PC-9 (cell line): ENCODE measurements at regions not wholly inside any gene's neighbourhood (a gene's known extent, or its start where the extent isn't known, plus 50 kb on each side); places are given as distances from the start of the nearest gene placed in this dataset.

Experiments
- BruUV-seq: library from RNA; stranded (reverse); fragments of 400-500 nt; replicated peaks from 2 replicates; lab custom pipeline; 2021; lab: Mats Ljungman, UMichigan
- CTCF ChIA-PET: fragments of 300-600 bp; sonication (Branson Sonifier 250); formaldehyde crosslinking; loops from one replicate; lab custom pipeline; 2022; ENCODE audit warnings: antibody characterized with exemption; lab: Charles Lee
- POLR2A ChIA-PET: fragments of 300-600 bp; sonication (Branson Sonifier 250); formaldehyde crosslinking; loops from one replicate; lab custom pipeline; 2022; ENCODE audit warnings: antibody characterized with exemption; ENCODE audit not compliant: unreplicated experiment; lab: Charles Lee
- DNase-seq, 2 experiments: peaks; one replicate each; pipeline versions ENCODE4 v3.0.0 to v3.0.0-alpha.2; 2015 to 2022; ENCODE audit warnings: mixed read lengths in 1 of 2
- H2AFZ ChIP-seq: fragments of 200-600 bp; sonication (generic); 2 replicates; pipeline ENCODE4 v1.8.1; 2017; ENCODE audit warnings: antibody characterized with exemption
- H3F3A ChIP-seq: fragments of 200-600 bp; sonication (generic); 2 replicates; pipeline ENCODE4 v1.8.1; 2017; ENCODE audit warnings: antibody characterized with exemption, mild to moderate bottlenecking, low read depth; ENCODE audit not compliant: insufficient read depth
- H3K27ac ChIP-seq: fragments of 200-600 bp; sonication (generic); 2 replicates; pipeline ENCODE4 v1.6.1; 2016; ENCODE audit warnings: mixed run types
- H3K27me3 ChIP-seq: fragments of 200-600 bp; sonication (generic); 2 replicates; pipeline ENCODE4 v1.6.1; 2016; ENCODE audit warnings: low read depth, mixed run types; ENCODE audit not compliant: insufficient read depth
- H3K36me3 ChIP-seq: fragments of 200-600 bp; sonication (generic); 2 replicates; pipeline ENCODE4 v1.6.1; 2016; ENCODE audit warnings: low read depth, mixed run types
- H3K4me1 ChIP-seq: fragments of 200-600 bp; sonication (generic); replicated peaks from 2 replicates; pipeline ENCODE4 v1.6.1; 2016; ENCODE audit warnings: mixed run types; ENCODE audit not compliant: insufficient read depth
- H3K4me2 ChIP-seq: fragments of 200-600 bp; sonication (generic); 2 replicates; pipeline ENCODE4 v1.6.1; 2017; ENCODE audit warnings: mixed run types
- H3K4me3 ChIP-seq: fragments of 200-600 bp; sonication (generic); 2 replicates; pipeline ENCODE4 v1.6.1; 2016; ENCODE audit warnings: mixed run types
- H3K79me2 ChIP-seq: fragments of 200-600 bp; sonication (generic); 2 replicates; pipeline ENCODE4 v1.6.1; 2017; ENCODE audit warnings: low read depth, mixed run types
- H3K9me2 ChIP-seq: fragments of 200-600 bp; sonication (generic); 2 replicates; pipeline ENCODE4 v1.8.1; 2017; ENCODE audit warnings: mild to moderate bottlenecking; ENCODE audit not compliant: insufficient read depth
- H3K9me3 ChIP-seq: fragments of 200-600 bp; sonication (generic); 2 replicates; pipeline ENCODE4 v1.8.1; 2016; ENCODE audit warnings: low read depth; ENCODE audit not compliant: insufficient read depth
- H4K20me1 ChIP-seq: fragments of 200-600 bp; sonication (generic); 2 replicates; pipeline ENCODE4 v1.8.1; 2017; ENCODE audit not compliant: insufficient read depth
- EZH2 ChIP-seq: fragments of 200-600 bp; sonication (generic); IDR thresholded peaks from 2 replicates; pipeline ENCODE4 v1.8.0; 2017; ENCODE audit warnings: antibody characterized with exemption, low read depth
- intact Hi-C: fragments of 100-400 bp; cut with micrococcal nuclease; formaldehyde crosslinking; loops from one replicate; pipeline ENCODE4 v1.10.0; 2022; ENCODE audit not compliant: unreplicated experiment
- TF ChIP-seq, protein P1 (sequence below): fragments of 200-600 bp; sonication (generic); conservative IDR thresholded peaks from 2 replicates; pipeline ENCODE4 v1.6.1; 2017; ENCODE audit warnings: mixed run types, antibody characterized with exemption, mild to moderate bottlenecking, moderate library complexity

DNA sequence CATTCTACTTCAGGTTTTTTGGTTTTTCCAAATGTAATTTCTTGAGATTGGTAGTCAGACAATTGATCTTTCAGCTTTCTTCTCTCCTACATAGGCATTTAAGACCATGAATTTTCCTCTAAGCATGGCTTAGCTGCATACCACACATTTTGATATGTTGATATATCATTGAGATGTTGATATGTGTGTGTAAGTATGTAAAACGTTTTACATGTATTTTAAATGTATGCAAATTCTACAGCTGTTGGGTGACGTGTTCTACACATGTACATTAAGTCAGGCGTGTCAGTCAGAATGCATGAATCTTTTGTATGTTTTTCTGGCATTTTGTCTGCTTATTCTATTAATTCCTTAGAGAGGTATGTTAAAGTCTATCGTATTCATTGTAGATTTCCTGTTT lies 228.2 kb downstream of the CDH26 start:
- H3K27me3 ChIP-seq: peaks cover 83% of the 10 kb centered on the region
- ChIA-PET CTCF (no interaction called here), POLR2A (no interaction called here)
- no TSS peak for BruUV-seq
- H3K79me2 ChIP-seq: no peaks in the 10 kb centered on the region
- no peaks in the 10 kb centered on the region for H3K9me2 ChIP-seq
- H3K4me3 ChIP-seq: no peak overlapping the region
- no peak overlapping the region for H3K4me2 ChIP-seq
- no peaks in the 10 kb centered on the region for H3K36me3 ChIP-seq
- intact Hi-C loops: no loop called here
- no peaks in the 10 kb centered on the region for H3K4me1 ChIP-seq
- H2AFZ ChIP-seq: no peak overlapping the region
- no peaks in the 10 kb centered on the region for H3K9me3 ChIP-seq
- TF ChIP-seq EZH2: no peak
- TF ChIP-seq, protein P1, sequence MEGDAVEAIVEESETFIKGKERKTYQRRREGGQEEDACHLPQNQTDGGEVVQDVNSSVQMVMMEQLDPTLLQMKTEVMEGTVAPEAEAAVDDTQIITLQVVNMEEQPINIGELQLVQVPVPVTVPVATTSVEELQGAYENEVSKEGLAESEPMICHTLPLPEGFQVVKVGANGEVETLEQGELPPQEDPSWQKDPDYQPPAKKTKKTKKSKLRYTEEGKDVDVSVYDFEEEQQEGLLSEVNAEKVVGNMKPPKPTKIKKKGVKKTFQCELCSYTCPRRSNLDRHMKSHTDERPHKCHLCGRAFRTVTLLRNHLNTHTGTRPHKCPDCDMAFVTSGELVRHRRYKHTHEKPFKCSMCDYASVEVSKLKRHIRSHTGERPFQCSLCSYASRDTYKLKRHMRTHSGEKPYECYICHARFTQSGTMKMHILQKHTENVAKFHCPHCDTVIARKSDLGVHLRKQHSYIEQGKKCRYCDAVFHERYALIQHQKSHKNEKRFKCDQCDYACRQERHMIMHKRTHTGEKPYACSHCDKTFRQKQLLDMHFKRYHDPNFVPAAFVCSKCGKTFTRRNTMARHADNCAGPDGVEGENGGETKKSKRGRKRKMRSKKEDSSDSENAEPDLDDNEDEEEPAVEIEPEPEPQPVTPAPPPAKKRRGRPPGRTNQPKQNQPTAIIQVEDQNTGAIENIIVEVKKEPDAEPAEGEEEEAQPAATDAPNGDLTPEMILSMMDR: no peak
- H3K27ac ChIP-seq: no peak overlapping the region
- H3F3A ChIP-seq: no peaks in the 10 kb centered on the region
- H4K20me1 ChIP-seq: no peaks in the 10 kb centered on the region
- DNase-seq: no peak

DNA sequence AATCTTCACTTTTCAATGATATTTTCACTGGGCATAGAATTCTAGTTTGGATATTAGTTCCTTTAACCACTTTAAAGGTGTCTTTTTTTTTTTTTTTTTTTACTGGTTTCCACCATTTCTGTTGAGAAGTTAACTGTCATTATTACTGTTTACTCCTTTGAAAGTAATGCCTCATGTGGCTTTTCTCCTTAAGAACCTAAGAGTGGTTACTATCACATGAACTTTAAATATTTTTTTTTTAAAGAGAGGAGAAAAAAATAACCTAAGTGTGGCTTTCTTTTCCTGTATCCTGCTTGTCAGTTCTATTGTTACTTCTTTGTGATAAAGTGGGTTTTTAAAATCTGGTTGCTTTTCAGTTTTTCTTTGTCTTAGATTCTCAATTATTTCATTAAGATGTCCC lies 229.5 kb downstream of the CDH26 start:
- intact Hi-C loops: no loop called here
- no peak overlapping the region for H3K4me2 ChIP-seq
- no peak for DNase-seq
- BruUV-seq: no TSS peak
- H2AFZ ChIP-seq: no peak overlapping the region
- no peaks in the 10 kb centered on the region for H3K79me2 ChIP-seq
- no peak overlapping the region for H3K4me3 ChIP-seq
- CTCF ChIA-PET: no interaction called here
- H3K9me3 ChIP-seq: no peaks in the 10 kb centered on the region
- no peaks in the 10 kb centered on the region for H3F3A ChIP-seq
- H3K27me3 ChIP-seq: peaks cover 76% of the 10 kb centered on the region
- H3K27ac ChIP-seq: no peak overlapping the region
- no peak for TF ChIP-seq EZH2
- TF ChIP-seq, protein P1: no peak
- no peaks in the 10 kb centered on the region for H3K36me3 ChIP-seq
- H3K4me1 ChIP-seq: no peaks in the 10 kb centered on the region
- H4K20me1 ChIP-seq: no peaks in the 10 kb centered on the region
- H3K9me2 ChIP-seq: no peaks in the 10 kb centered on the region
- POLR2A ChIA-PET: no interaction called here

DNA sequence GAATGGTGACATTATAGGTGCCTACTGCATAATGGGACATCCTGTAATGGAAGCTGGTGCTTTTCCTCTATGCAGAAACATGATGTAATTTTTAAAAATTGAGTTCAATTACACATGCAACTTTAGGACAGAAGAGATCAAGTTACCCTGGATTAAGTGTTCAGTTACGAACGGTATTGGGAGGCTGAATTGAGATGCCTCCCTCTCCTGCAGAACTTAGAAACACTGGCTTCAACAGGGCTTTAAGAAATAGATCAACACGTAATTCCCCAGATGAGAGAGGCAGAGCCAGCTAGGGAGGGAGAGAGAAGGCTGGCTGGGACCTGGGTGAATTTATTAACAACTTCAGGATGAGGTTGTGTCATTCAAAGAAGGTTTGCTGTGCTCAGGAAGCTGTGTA lies 232.8 kb downstream of the CDH26 start:
- intact Hi-C loops: no loop called here
- BruUV-seq: no TSS peak
- Histone ChIP-seq H3K79me2 (no peaks in the 10 kb centered on the region), H3K9me3 (no peaks in the 10 kb centered on the region), H2AFZ (no peak overlapping the region), H3K27ac (no peak overlapping the region), H3F3A (no peaks in the 10 kb centered on the region), H3K4me2 (no peak overlapping the region), H3K9me2 (no peaks in the 10 kb centered on the region), H3K4me1 (no peaks in the 10 kb centered on the region), H3K4me3 (no peak overlapping the region), H3K36me3 (no peaks in the 10 kb centered on the region), H4K20me1 (no peaks in the 10 kb centered on the region), H3K27me3 (peaks cover 54% of the 10 kb centered on the region)
- TF ChIP-seq EZH2: no peak
- TF ChIP-seq, protein P1: no peak
- DNase-seq: no peak
- ChIA-PET CTCF (no interaction called here), POLR2A (no interaction called here)
